Heart left ventricle (tissue), 13 donors: ENCODE measurements at regions not wholly inside any gene's neighbourhood (a gene's known extent, or its start where the extent isn't known, plus 50 kb on each side); places are given as distances from the start of the nearest gene placed in this dataset.

Experiments
- CTCF ChIP-seq, 12 donors: fragments of 200-600 bp; sonication (generic) in 4 of 12; IDR thresholded peaks; one replicate each; pipeline versions ENCODE4 v1.5.0 to v1.8.0; 2018 to 2022; ENCODE audit warnings: antibody characterized with exemption in 12 of 12, mild to moderate bottlenecking in 5 of 12
- POLR2A ChIP-seq, 2 donors: fragments of 450-650 bp; IDR thresholded peaks; one replicate each; pipeline ENCODE4 v1.6.1; 2017; ENCODE audit warnings: antibody characterized with exemption in 2 of 2, mild to moderate bottlenecking in 2 of 2, moderate library complexity in 2 of 2
- donor health status: ischemic (EF 13 %, LVEDD 7.1; RV severe dilation, severe dysfunction).
- donor health status: DM: no; HTN: yes; CAD: no.
- donor health status: DM: no; HTN: no; CAD: no.
- donor health status: ischemic (EF 25% LVEDD 6.9; RV normal size, moderate dysfunction).
- donor health status: ischemic (EF 25% LVEDD 5.7; RV mildly dilated, moderate dysfunction).
- donor health status: ischemic (EF 35%, LVEDD 5.7; RV mildly dilated, moderate dysfunction).
- donor health status: nonischemic (EF 11% LVEDD 7.7; RV severe dilation, severe dysfunction).
- donor health status: DM: yes; HTN: yes; CAD: no.
- donor health status: PGD.
- donor health status: ischemic (EF 29% LVEDD 5.4; RV normal size, mild dysfunction).
- donor health status: nonischemic (EF 23%, LVEDD 6.1; RV moderate dilation, normal function).

- TF ChIP-seq CTCF (IDR thresholded peaks at IDR 0.05) (no peak), POLR2A (IDR thresholded peaks at IDR 0.05) (no peak)
Observed at GRCh38 chr6:25009393-25009710, 73.6 kb upstream of the RIPOR2 start.
